ENCODE measurements at regions not wholly inside any gene's neighbourhood (a gene's known extent, or its start where the extent isn't known, plus 50 kb on each side); places are given as distances from the start of the nearest gene placed in this dataset.

GRCh38 chr13:78201411-78201810 is 282.8 kb upstream of the EDNRB start:
- no peak overlapping the region for H2AFZ ChIP-seq (ENCODE audit: low read length)
- H3K79me2 ChIP-seq (ENCODE audit: insufficient read depth, low read length) = no peaks in the 10 kb centered on the region
- no peaks in the 10 kb centered on the region for H4K20me1 ChIP-seq (ENCODE audit: insufficient read depth, low read length)
- H3K9me2 ChIP-seq (ENCODE audit: low read depth, low read length) = no peaks in the 10 kb centered on the region
- no peak overlapping the region for H3K9ac ChIP-seq (ENCODE audit: low read length)
- TF ChIP-seq, protein P1, sequence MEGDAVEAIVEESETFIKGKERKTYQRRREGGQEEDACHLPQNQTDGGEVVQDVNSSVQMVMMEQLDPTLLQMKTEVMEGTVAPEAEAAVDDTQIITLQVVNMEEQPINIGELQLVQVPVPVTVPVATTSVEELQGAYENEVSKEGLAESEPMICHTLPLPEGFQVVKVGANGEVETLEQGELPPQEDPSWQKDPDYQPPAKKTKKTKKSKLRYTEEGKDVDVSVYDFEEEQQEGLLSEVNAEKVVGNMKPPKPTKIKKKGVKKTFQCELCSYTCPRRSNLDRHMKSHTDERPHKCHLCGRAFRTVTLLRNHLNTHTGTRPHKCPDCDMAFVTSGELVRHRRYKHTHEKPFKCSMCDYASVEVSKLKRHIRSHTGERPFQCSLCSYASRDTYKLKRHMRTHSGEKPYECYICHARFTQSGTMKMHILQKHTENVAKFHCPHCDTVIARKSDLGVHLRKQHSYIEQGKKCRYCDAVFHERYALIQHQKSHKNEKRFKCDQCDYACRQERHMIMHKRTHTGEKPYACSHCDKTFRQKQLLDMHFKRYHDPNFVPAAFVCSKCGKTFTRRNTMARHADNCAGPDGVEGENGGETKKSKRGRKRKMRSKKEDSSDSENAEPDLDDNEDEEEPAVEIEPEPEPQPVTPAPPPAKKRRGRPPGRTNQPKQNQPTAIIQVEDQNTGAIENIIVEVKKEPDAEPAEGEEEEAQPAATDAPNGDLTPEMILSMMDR (IDR thresholded peaks at IDR 0.05; ENCODE audit: low read length) = no peak
- no peak for TF ChIP-seq EZH2 (IDR thresholded peaks at IDR 0.05; ENCODE audit: borderline replicate concordance, low read length)
- H3K36me3 ChIP-seq (ENCODE audit: insufficient read depth, low read length) = no peaks in the 10 kb centered on the region
- H3K27me3 ChIP-seq (ENCODE audit: insufficient read depth, low read length) = no peaks in the 10 kb centered on the region
- H3K4me2 ChIP-seq (ENCODE audit: low read length) = no peak overlapping the region
- H3K27ac ChIP-seq (ENCODE audit: low read depth, low read length, poor library complexity, severe bottlenecking) = no peak overlapping the region
- no peaks in the 10 kb centered on the region for H3K9me3 ChIP-seq (ENCODE audit: low read length)
- no peaks in the 10 kb centered on the region for H3F3A ChIP-seq (ENCODE audit: insufficient read depth, low read length)
- H3K4me3 ChIP-seq (ENCODE audit: low read depth, low read length, poor library complexity, severe bottlenecking) = no peak overlapping the region
- no peaks in the 10 kb centered on the region for H3K4me1 ChIP-seq (ENCODE audit: insufficient read depth, low read length, severe bottlenecking)

- H3K27me3 ChIP-seq (ENCODE audit: insufficient read depth, low read length) = no peaks in the 10 kb centered on the region
These were observed 280.2 kb upstream of the EDNRB start for GRCh38 chr13:78198821-78199220.

GRCh38 chr13:78198419-78198818 is 279.8 kb upstream of the EDNRB start:
- Histone ChIP-seq H3F3A (ENCODE audit: insufficient read depth, low read length) (no peaks in the 10 kb centered on the region), H3K9ac (ENCODE audit: low read length) (no peak overlapping the region), H3K9me3 (ENCODE audit: low read length) (no peaks in the 10 kb centered on the region), H3K9me2 (ENCODE audit: low read depth, low read length) (no peaks in the 10 kb centered on the region), H3K27me3 (ENCODE audit: insufficient read depth, low read length) (no peaks in the 10 kb centered on the region), H3K4me3 (ENCODE audit: low read depth, low read length, poor library complexity, severe bottlenecking) (no peak overlapping the region), H3K27ac (ENCODE audit: low read depth, low read length, poor library complexity, severe bottlenecking) (no peak overlapping the region), H3K79me2 (ENCODE audit: insufficient read depth, low read length) (no peaks in the 10 kb centered on the region), H2AFZ (ENCODE audit: low read length) (no peak overlapping the region), H4K20me1 (ENCODE audit: insufficient read depth, low read length) (no peaks in the 10 kb centered on the region), H3K4me1 (ENCODE audit: insufficient read depth, low read length, severe bottlenecking) (no peaks in the 10 kb centered on the region), H3K4me2 (ENCODE audit: low read length) (no peak overlapping the region), H3K36me3 (ENCODE audit: insufficient read depth, low read length) (no peaks in the 10 kb centered on the region)
- TF ChIP-seq, protein P1 (IDR thresholded peaks at IDR 0.05; ENCODE audit: low read length) = no peak
- no peak for TF ChIP-seq EZH2 (IDR thresholded peaks at IDR 0.05; ENCODE audit: borderline replicate concordance, low read length)

More at GRCh38 chr13:78198821-78199220, 280.2 kb upstream of the EDNRB start:
- no peaks in the 10 kb centered on the region for H3K79me2 ChIP-seq (ENCODE audit: insufficient read depth, low read length)
- H3K9me2 ChIP-seq (ENCODE audit: low read depth, low read length) = no peaks in the 10 kb centered on the region
- H3K4me1 ChIP-seq (ENCODE audit: insufficient read depth, low read length, severe bottlenecking) = no peaks in the 10 kb centered on the region
- TF ChIP-seq, protein P1 (IDR thresholded peaks at IDR 0.05; ENCODE audit: low read length) = no peak
- no peak for TF ChIP-seq EZH2 (IDR thresholded peaks at IDR 0.05; ENCODE audit: borderline replicate concordance, low read length)
- H3F3A ChIP-seq (ENCODE audit: insufficient read depth, low read length) = no peaks in the 10 kb centered on the region
- no peaks in the 10 kb centered on the region for H3K9me3 ChIP-seq (ENCODE audit: low read length)
- no peaks in the 10 kb centered on the region for H3K36me3 ChIP-seq (ENCODE audit: insufficient read depth, low read length)
- H2AFZ ChIP-seq (ENCODE audit: low read length) = no peak overlapping the region
- H3K9ac ChIP-seq (ENCODE audit: low read length) = no peak overlapping the region
- no peak overlapping the region for H3K27ac ChIP-seq (ENCODE audit: low read depth, low read length, poor library complexity, severe bottlenecking)
- H4K20me1 ChIP-seq (ENCODE audit: insufficient read depth, low read length) = no peaks in the 10 kb centered on the region
- H3K4me3 ChIP-seq (ENCODE audit: low read depth, low read length, poor library complexity, severe bottlenecking) = no peak overlapping the region
- H3K4me2 ChIP-seq (ENCODE audit: low read length) = no peak overlapping the region

All from OCI-LY1 (cell line).